CD14-positive monocyte (primary cell): ENCODE measurements at regions not wholly inside any gene's neighbourhood (a gene's known extent, or its start where the extent isn't known, plus 50 kb on each side); places are given as distances from the start of the nearest gene placed in this dataset.

Experiments
- DNase-seq, 3 donors: peaks; one replicate each; pipeline ENCODE4 v3.0.0-alpha.2; 2011 to 2022
- H2AFZ ChIP-seq: 2 replicates; pipeline ENCODE4 v1.6.0; 2012; ENCODE audit warnings: mild to moderate bottlenecking, low read depth, low read length, inconsistent platforms; ENCODE audit not compliant: insufficient read depth, poor library complexity, severe bottlenecking
- H3K27ac ChIP-seq, 2 donors: 1 replicate in 1 of 2; 2 replicates in 1 of 2; pipeline ENCODE4 v1.5.1; 2012 to 2013; ENCODE audit warnings: low read length in 2 of 2, control low read depth in 1 of 2, inconsistent platforms in 1 of 2, low read depth in 1 of 2, mild to moderate bottlenecking in 1 of 2
- H3K27me3 ChIP-seq, 2 donors: one replicate each; pipeline versions ENCODE4 v1.6.0 to v1.6.1; 2011 to 2013; ENCODE audit warnings: low read length in 2 of 2; ENCODE audit not compliant: control insufficient read depth in 2 of 2, insufficient read depth in 2 of 2
- H3K36me3 ChIP-seq, 2 donors: replicated peaks in 1 of 2; 1 replicate in 1 of 2; 2 replicates in 1 of 2; pipeline versions ENCODE4 v1.5.1 to v1.6.1; 2012 to 2013; ENCODE audit warnings: low read length in 2 of 2, control low read depth in 1 of 2, inconsistent platforms in 1 of 2, mild to moderate bottlenecking in 1 of 2; ENCODE audit not compliant: insufficient read depth in 2 of 2, control insufficient read depth in 1 of 2
- H3K4me1 ChIP-seq, 2 donors: 1 replicate in 1 of 2; 2 replicates in 1 of 2; pipeline versions ENCODE4 v1.5.1 to v1.6.1; 2012 to 2013; ENCODE audit warnings: low read length in 2 of 2, control low read depth in 1 of 2, inconsistent platforms in 1 of 2, mild to moderate bottlenecking in 1 of 2, moderate library complexity in 1 of 2; ENCODE audit not compliant: insufficient read depth in 2 of 2, control insufficient read depth in 1 of 2
- H3K4me2 ChIP-seq: replicated peaks from 2 replicates; pipeline ENCODE3; 2012; ENCODE audit warnings: low read length, moderate library complexity, mild to moderate bottlenecking; ENCODE audit not compliant: poor library complexity, severe bottlenecking; ENCODE audit errors: extremely low read depth
- H3K4me3 ChIP-seq, 3 experiments: fragments of 200-600 bp in 1 of 3; sonication (generic) in 1 of 3; replicated peaks in 1 of 3; 1 replicate in 2 of 3; 2 replicates in 1 of 3; pipeline ENCODE4 v1.5.1; 2011 to 2013; ENCODE audit warnings: low read length in 3 of 3, mild to moderate bottlenecking in 3 of 3, control low read depth in 2 of 3, low read depth in 2 of 3, inconsistent platforms in 1 of 3, moderate library complexity in 1 of 3
- H3K79me2 ChIP-seq: 2 replicates; pipeline ENCODE4 v1.6.0; 2012; ENCODE audit warnings: mild to moderate bottlenecking, control low read depth, inconsistent platforms, low read length, moderate library complexity; ENCODE audit not compliant: insufficient read depth
- H3K9ac ChIP-seq: 2 replicates; pipeline ENCODE4 v1.6.0; 2017; ENCODE audit warnings: low read length, mild to moderate bottlenecking; ENCODE audit not compliant: insufficient read depth, poor library complexity, severe bottlenecking
- H3K9me3 ChIP-seq, 2 donors: replicated peaks in 1 of 2; 1 replicate in 1 of 2; 2 replicates in 1 of 2; pipeline versions ENCODE4 v1.5.1 to v1.6.1; 2012 to 2013; ENCODE audit warnings: low read length in 2 of 2, control low read depth in 1 of 2; ENCODE audit not compliant: control insufficient read depth in 1 of 2, insufficient read depth in 1 of 2
- H4K20me1 ChIP-seq: 2 replicates; pipeline ENCODE4 v1.6.0; 2012; ENCODE audit warnings: mild to moderate bottlenecking, low read length, control low read depth, moderate library complexity; ENCODE audit not compliant: insufficient read depth
- H3K27ac Mint-ChIP-seq, 7 donors: one replicate each; pipeline ENCODE4 v1.8.0; 2020; ENCODE audit warnings: mild to moderate bottlenecking in 7 of 7, mixed read lengths in 7 of 7, moderate library complexity in 6 of 7, inconsistent platforms in 2 of 7
- H3K27me3 Mint-ChIP-seq, 3 donors: one replicate each; pipeline ENCODE4 v1.8.0; 2021 to 2022; ENCODE audit warnings: low read depth in 3 of 3, mild to moderate bottlenecking in 3 of 3, mixed read lengths in 3 of 3, moderate library complexity in 3 of 3, inconsistent platforms in 1 of 3
- H3K36me3 Mint-ChIP-seq, 2 donors: one replicate each; pipeline ENCODE4 v1.8.0; 2020; ENCODE audit warnings: mixed read lengths in 2 of 2, inconsistent platforms in 1 of 2, mild to moderate bottlenecking in 1 of 2
- H3K4me1 Mint-ChIP-seq: one replicate; pipeline ENCODE4 v1.8.0; 2020; ENCODE audit warnings: mild to moderate bottlenecking, mixed read lengths
- H3K4me3 Mint-ChIP-seq, 2 donors: one replicate each; pipeline ENCODE4 v1.8.0; 2020; ENCODE audit warnings: mild to moderate bottlenecking in 2 of 2, mixed read lengths in 2 of 2, moderate library complexity in 1 of 2
- H3K9me3 Mint-ChIP-seq, 7 donors: one replicate each; pipeline ENCODE4 v1.8.0; 2020 to 2022; ENCODE audit warnings: mixed read lengths in 7 of 7, mild to moderate bottlenecking in 6 of 7, moderate library complexity in 6 of 7, inconsistent platforms in 2 of 7
- CTCF ChIP-seq: fragments of 200-600 bp; IDR thresholded peaks from one replicate; pipeline ENCODE4 v1.8.0; 2022; ENCODE audit warnings: antibody characterized with exemption, mild to moderate bottlenecking
- WGBS: methylation state at CpG from one replicate; pipeline ENCODE4 v1.1.5; 2013; ENCODE audit warnings: missing lambda C conversion rate; ENCODE audit not compliant: insufficient coverage; 5-methylcytosine and 5-hydroxymethylcytosine counted together
- intact Hi-C, 2 donors: fragments of 100-400 bp; cut with micrococcal nuclease; formaldehyde crosslinking; loops; one replicate each; pipeline versions ENCODE4 v1.15.0 to v1.15.1; 2023

GRCh38 chr13:68851026-68851425 lies 1256.6 kb upstream of the ATXN8OS start:
- Mint-ChIP-seq H3K4me1 (no peaks in the 10 kb centered on the region), H3K4me3 (no peak overlapping the region), H3K9me3 (peaks cover 0 to 6% (median 2%) of the 10 kb centered on the region in 7 donors), H3K36me3 (no peaks in the 10 kb centered on the region), H3K27ac (no peak overlapping the region), H3K27me3 (no peaks in the 10 kb centered on the region)
- no peak overlapping the region for H2AFZ ChIP-seq
- no peak for DNase-seq
- H3K9ac ChIP-seq = no peak overlapping the region
- H3K4me2 ChIP-seq = no peak overlapping the region
- H3K27me3 ChIP-seq = no peaks in the 10 kb centered on the region
- H3K4me3 ChIP-seq = no peak overlapping the region
- no peaks in the 10 kb centered on the region for H4K20me1 ChIP-seq
- no peak for TF ChIP-seq CTCF
- H3K79me2 ChIP-seq = no peaks in the 10 kb centered on the region
- intact Hi-C loops = no loop called here
- H3K4me1 ChIP-seq = no peaks in the 10 kb centered on the region
- no peaks in the 10 kb centered on the region for H3K36me3 ChIP-seq
- WGBS = no CpG with 5 or more reads among the region's 1 CpG
- peaks cover 2 to 12% of the 10 kb centered on the region in 2 donors for H3K9me3 ChIP-seq
- H3K27ac ChIP-seq = no peak overlapping the region

- H3K27me3 ChIP-seq = no peaks in the 10 kb centered on the region
- Mint-ChIP-seq H3K4me1 (no peaks in the 10 kb centered on the region), H3K36me3 (no peaks in the 10 kb centered on the region), H3K27me3 (no peaks in the 10 kb centered on the region), H3K27ac (no peak overlapping the region), H3K4me3 (no peak overlapping the region), H3K9me3 (peaks cover 0 to 6% (median 5%) of the 10 kb centered on the region in 7 donors)
- H3K4me2 ChIP-seq = no peak overlapping the region
- 100% methylated on average over 1 of the region's 3 CpGs for WGBS
- H3K79me2 ChIP-seq = no peaks in the 10 kb centered on the region
- TF ChIP-seq CTCF = no peak
- no peaks in the 10 kb centered on the region for H3K4me1 ChIP-seq
- no peak overlapping the region for H2AFZ ChIP-seq
- H3K36me3 ChIP-seq = no peaks in the 10 kb centered on the region
- H3K4me3 ChIP-seq = no peak overlapping the region
- H3K27ac ChIP-seq = no peak overlapping the region
- H3K9me3 ChIP-seq = peaks cover 8 to 19% of the 10 kb centered on the region in 2 donors
- intact Hi-C loops = no loop called here
- DNase-seq = no peak
- no peak overlapping the region for H3K9ac ChIP-seq
- no peaks in the 10 kb centered on the region for H4K20me1 ChIP-seq
These were observed 1257.5 kb upstream of the ATXN8OS start for GRCh38 chr13:68850160-68850559.
